GM12872 (cell line): ENCODE measurements at regions not wholly inside any gene's neighbourhood (a gene's known extent, or its start where the extent isn't known, plus 50 kb on each side); places are given as distances from the start of the nearest gene placed in this dataset.

Experiments used
- CTCF ChIP-seq: IDR thresholded peaks from 3 replicates; pipeline ENCODE4 v1.5.1; 2011; ENCODE audit warnings: low read depth, mild to moderate bottlenecking, low read length, moderate library complexity; ENCODE audit not compliant: insufficient read depth

DNA sequence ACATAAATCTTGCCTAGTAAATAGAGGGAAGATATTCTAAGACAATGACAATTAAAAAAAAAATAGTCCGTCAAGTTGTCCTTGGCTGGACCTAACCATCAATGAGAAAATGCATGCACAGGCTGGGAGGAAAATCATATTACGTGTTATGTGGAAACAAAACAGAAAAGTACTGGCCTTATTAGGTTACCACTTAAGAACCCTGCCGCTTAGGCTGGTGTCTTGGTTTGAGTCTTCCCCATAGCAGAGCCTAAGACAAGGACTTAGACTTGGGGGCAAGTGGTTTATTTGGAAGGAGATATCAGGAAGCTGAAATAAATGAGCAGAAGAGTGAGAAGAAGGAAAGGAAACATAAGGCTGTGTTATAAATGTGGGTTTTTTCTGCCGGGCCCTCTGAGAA lies 186.4 kb downstream of the MRPL39 start:
- no peak for TF ChIP-seq CTCF

DNA sequence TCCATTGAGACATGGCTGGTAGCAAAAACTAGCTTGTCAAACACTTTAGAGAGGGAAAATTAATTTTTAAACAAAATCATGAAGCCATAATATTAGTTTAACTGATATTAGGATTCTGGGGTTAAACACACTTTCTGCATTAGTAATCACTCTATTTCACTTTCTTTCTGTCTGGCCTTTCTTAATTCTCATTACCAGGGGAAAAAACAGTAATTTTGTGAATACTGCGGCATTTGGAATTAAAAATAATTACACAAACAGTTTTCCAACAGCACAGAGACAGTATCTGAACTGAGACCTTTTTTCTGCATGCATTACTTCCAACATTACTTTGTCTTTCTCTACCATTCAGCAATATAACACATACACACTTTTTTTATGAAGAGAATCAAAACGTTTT lies 190.6 kb downstream of the MRPL39 start:
- TF ChIP-seq CTCF, result no peak

GRCh38 chr21:25412100-25412499 lies 195.2 kb downstream of the MRPL39 start:
- no peak for TF ChIP-seq CTCF

GRCh38 chr21:25409978-25410377 lies 197.3 kb downstream of the MRPL39 start:
- no peak for TF ChIP-seq CTCF

DNA sequence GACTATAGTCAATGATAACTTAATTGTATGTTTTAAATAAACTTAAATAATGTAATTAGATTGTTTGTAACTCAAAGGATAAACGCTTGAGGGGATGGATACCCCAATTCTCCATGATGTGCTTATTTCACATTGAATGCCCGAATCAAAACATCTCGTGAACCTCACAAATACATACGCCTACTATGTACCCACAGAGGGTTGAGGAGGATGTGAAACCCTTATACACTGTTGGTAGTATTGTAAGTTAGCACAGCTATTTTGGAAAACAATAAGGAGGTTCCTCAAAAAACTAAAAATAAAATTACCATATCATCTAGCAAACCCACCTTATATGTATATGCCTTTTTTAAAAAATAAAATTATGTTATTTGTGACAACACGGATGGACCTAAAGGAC lies 198.6 kb downstream of the MRPL39 start:
- no peak for TF ChIP-seq CTCF

GRCh38 chr21:25406887-25407579 lies 200.2 kb downstream of the MRPL39 start:
- TF ChIP-seq CTCF, result no peak

DNA sequence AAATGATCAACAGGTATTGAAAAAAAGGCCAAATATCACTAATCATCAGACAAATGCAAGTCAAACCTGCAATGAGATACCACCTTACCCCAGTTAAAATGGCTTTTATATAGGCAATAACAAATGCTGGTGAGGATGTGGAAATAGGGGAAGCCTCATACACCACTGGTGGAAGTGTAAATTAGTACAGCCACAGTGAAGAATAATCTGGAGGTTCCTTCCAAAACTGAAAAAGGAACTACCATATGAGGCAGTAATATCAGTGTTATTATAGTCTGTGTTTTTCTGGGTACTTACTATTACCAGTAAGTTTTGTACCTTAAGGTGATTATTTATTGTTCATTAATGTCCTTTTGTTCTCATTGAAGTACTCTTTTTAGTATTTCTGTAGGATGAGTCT lies 201.3 kb downstream of the MRPL39 start:
- no peak for TF ChIP-seq CTCF
